Type B pancreatic cell (in vitro differentiated cells): ENCODE measurements at regions not wholly inside any gene's neighbourhood (a gene's known extent, or its start where the extent isn't known, plus 50 kb on each side); places are given as distances from the start of the nearest gene placed in this dataset.
A peak's percentile ranks its signal among the peaks of the same experiment; 100 is the strongest.

ENCODE experiments used
- DNase-seq: peaks from one replicate; pipeline ENCODE4 v3.0.0; 2021; ENCODE audit warnings: mixed read lengths; ENCODE audit not compliant: unreplicated experiment; ENCODE audit errors: extremely low spot score
- H3K27ac Mint-ChIP-seq: 2 replicates; pipeline ENCODE4 v1.8.0; 2021; ENCODE audit warnings: mild to moderate bottlenecking, mixed read lengths
- H3K27me3 Mint-ChIP-seq: 2 replicates; pipeline ENCODE4 v1.8.0; 2021; ENCODE audit warnings: mixed read lengths
- H3K36me3 Mint-ChIP-seq: 2 replicates; pipeline ENCODE4 v1.8.0; 2021; ENCODE audit warnings: mixed read lengths
- H3K4me1 Mint-ChIP-seq: one replicate; pipeline ENCODE4 v1.8.0; 2021; ENCODE audit warnings: mixed read lengths; ENCODE audit not compliant: unreplicated experiment
- H3K4me3 Mint-ChIP-seq: 2 replicates; pipeline ENCODE4 v1.8.0; 2021; ENCODE audit warnings: mild to moderate bottlenecking, mixed read lengths
- H3K9me3 Mint-ChIP-seq: 2 replicates; pipeline ENCODE4 v1.8.0; 2021; ENCODE audit warnings: mixed read lengths
- CTCF ChIP-seq: fragments of 200-600 bp; sonication (generic); conservative IDR thresholded peaks from 2 replicates; pipeline ENCODE4 v1.5.0; 2021; ENCODE audit warnings: antibody characterized with exemption, mild to moderate bottlenecking

GRCh38 chr4:1465173-1466033, 59.2 kb upstream of the NKX1-1 start:
- Mint-ChIP-seq H3K4me3 (no peak overlapping the region), H3K36me3 (no peaks in the 10 kb centered on the region), H3K27ac (no peak overlapping the region), H3K27me3 (peaks cover 17% of the 10 kb centered on the region), H3K9me3 (peaks cover 13% of the 10 kb centered on the region), H3K4me1 (peaks cover 16% of the 10 kb centered on the region)
- peak; percentile 65 for DNase-seq
- no peak for TF ChIP-seq CTCF

DNA sequence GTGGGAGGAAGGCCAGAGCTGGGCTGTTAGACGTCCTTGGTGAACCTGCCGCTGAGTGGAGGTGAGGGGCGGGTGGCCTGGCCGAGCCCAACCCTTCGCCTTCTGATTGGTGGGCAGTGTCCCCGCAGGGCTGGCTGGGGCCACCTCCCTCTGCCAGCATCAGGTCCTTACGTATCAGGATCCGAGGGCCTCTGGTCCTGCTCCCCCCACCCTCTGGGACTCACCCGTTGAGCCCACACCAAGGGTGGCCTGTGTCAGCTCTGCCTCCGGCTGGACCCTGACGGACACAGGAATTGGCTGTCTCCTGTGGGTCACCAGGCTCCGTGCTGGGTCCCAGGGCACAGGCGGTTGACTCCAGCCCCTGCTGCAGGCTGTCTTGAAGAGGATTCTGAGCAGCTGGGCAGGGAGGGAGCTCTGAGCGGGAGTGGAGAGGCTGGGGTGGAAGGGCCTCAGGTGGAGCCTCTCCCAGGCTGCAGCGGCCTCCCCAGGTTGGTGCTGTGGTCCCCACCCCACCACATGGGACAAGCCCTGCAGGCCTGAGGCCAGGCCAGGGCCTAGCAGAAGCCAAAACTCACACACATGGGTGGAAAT, 58.4 kb upstream of the NKX1-1 start:
- H3K4me3 Mint-ChIP-seq, result no peak overlapping the region
- peaks cover 16% of the 10 kb centered on the region for H3K4me1 Mint-ChIP-seq
- peaks cover 21% of the 10 kb centered on the region for H3K27me3 Mint-ChIP-seq
- peaks cover 13% of the 10 kb centered on the region for H3K9me3 Mint-ChIP-seq
- DNase-seq, result peak; percentile 72
- H3K36me3 Mint-ChIP-seq, result no peaks in the 10 kb centered on the region
- no peak for TF ChIP-seq CTCF
- H3K27ac Mint-ChIP-seq, result no peak overlapping the region

GRCh38 chr4:1463927-1464540, 57.8 kb upstream of the NKX1-1 start:
- Mint-ChIP-seq H3K9me3 (peaks cover 13% of the 10 kb centered on the region), H3K27me3 (peaks cover 24% of the 10 kb centered on the region), H3K4me1 (peaks cover 16% of the 10 kb centered on the region), H3K4me3 (no peak overlapping the region), H3K27ac (no peak overlapping the region), H3K36me3 (no peaks in the 10 kb centered on the region)
- no peak for TF ChIP-seq CTCF
- DNase-seq, result peak; percentile 64

GRCh38 chr4:1463088-1463926, 57.1 kb upstream of the NKX1-1 start:
- no peaks in the 10 kb centered on the region for H3K36me3 Mint-ChIP-seq
- peaks cover 16% of the 10 kb centered on the region for H3K4me1 Mint-ChIP-seq
- peaks cover 11% of the 10 kb centered on the region for H3K9me3 Mint-ChIP-seq
- no peak overlapping the region for H3K4me3 Mint-ChIP-seq
- H3K27ac Mint-ChIP-seq, result no peak overlapping the region
- H3K27me3 Mint-ChIP-seq, result peaks cover 30% of the 10 kb centered on the region
- TF ChIP-seq CTCF, result no peak
- peak; percentile 67 for DNase-seq

DNA sequence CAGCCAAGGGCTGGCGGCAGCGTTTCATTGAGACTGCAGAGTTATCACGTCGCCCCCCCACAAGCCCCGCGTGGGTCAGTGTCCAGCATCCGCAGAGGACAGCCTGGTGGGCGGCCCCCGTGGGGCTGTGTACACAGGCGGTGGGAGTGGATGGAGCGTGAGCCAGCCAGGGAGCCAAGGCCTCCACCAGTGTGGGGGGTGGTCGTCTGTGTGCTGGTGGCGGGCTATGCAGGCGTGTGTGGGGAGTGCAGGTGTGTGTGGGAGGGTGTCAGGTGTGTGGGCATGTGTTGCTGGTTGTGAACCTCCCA, 56.5 kb upstream of the NKX1-1 start:
- Mint-ChIP-seq H3K27me3 (peaks cover 36% of the 10 kb centered on the region), H3K27ac (no peak overlapping the region)

More for the DNA sequence above, 56.5 kb upstream of the NKX1-1 start:
- peaks cover 16% of the 10 kb centered on the region for H3K4me1 Mint-ChIP-seq
- no peaks in the 10 kb centered on the region for H3K36me3 Mint-ChIP-seq
- TF ChIP-seq CTCF, result no peak
- peaks cover 6% of the 10 kb centered on the region for H3K9me3 Mint-ChIP-seq
- peak; percentile 65 for DNase-seq
- H3K4me3 Mint-ChIP-seq, result no peak overlapping the region
